NCI-H128 (cell line): ENCODE measurements at regions not wholly inside any gene's neighbourhood (a gene's known extent, or its start where the extent isn't known, plus 50 kb on each side); places are given as distances from the start of the nearest gene placed in this dataset.

Experiments
- DNase-seq: peaks from one replicate; lab custom pipeline; 2025; ENCODE audit not compliant: unreplicated experiment; lab: John Stamatoyannopoulos, UW

- DNase-seq = no peak
Observed at GRCh38 chr4:137693641-137694040, 161.3 kb upstream of the PCDH18 start.

- DNase-seq = no peak
Observed at GRCh38 chr4:137692205-137692604, 159.9 kb upstream of the PCDH18 start.

- no peak for DNase-seq
Observed at GRCh38 chr4:137688651-137689050, 156.4 kb upstream of the PCDH18 start.

- no peak for DNase-seq
Observed at GRCh38 chr4:137685357-137685756, 153.1 kb upstream of the PCDH18 start.

- no peak for DNase-seq
Observed at GRCh38 chr4:137681081-137681480, 148.8 kb upstream of the PCDH18 start.

- DNase-seq = no peak
Observed at GRCh38 chr4:137678796-137679195, 146.5 kb upstream of the PCDH18 start.

GRCh38 chr4:137677863-137678262 lies 145.6 kb upstream of the PCDH18 start:
- no peak for DNase-seq

- no peak for DNase-seq
Observed at GRCh38 chr4:137676357-137676998, 144.2 kb upstream of the PCDH18 start.

- no peak for DNase-seq
Observed at GRCh38 chr4:137674066-137674465, 141.8 kb upstream of the PCDH18 start.

GRCh38 chr4:137668885-137669545 lies 136.7 kb upstream of the PCDH18 start:
- no peak for DNase-seq

- no peak for DNase-seq
Observed at GRCh38 chr4:137664416-137664815, 132.1 kb upstream of the PCDH18 start.

- DNase-seq = no peak
Observed at GRCh38 chr4:137664046-137664387, 131.7 kb upstream of the PCDH18 start.

GRCh38 chr4:137663251-137664045 lies 131.2 kb upstream of the PCDH18 start:
- no peak for DNase-seq

GRCh38 chr4:137661693-137662092 lies 129.4 kb upstream of the PCDH18 start:
- DNase-seq = no peak

GRCh38 chr4:137660211-137660610 lies 127.9 kb upstream of the PCDH18 start:
- no peak for DNase-seq

GRCh38 chr4:137659431-137659830 lies 127.1 kb upstream of the PCDH18 start:
- DNase-seq = no peak

GRCh38 chr4:137656661-137657060 lies 124.4 kb upstream of the PCDH18 start:
- DNase-seq = no peak

GRCh38 chr4:137655302-137655701 lies 123.0 kb upstream of the PCDH18 start:
- no peak for DNase-seq

GRCh38 chr4:137651128-137651527 lies 118.8 kb upstream of the PCDH18 start:
- DNase-seq = no peak

GRCh38 chr4:137649711-137650450 lies 117.6 kb upstream of the PCDH18 start:
- no peak for DNase-seq

GRCh38 chr4:137648531-137648930 lies 116.2 kb upstream of the PCDH18 start:
- no peak for DNase-seq

GRCh38 chr4:137647375-137647774 lies 115.1 kb upstream of the PCDH18 start:
- no peak for DNase-seq
